ENCODE measurements at regions not wholly inside any gene's neighbourhood (a gene's known extent, or its start where the extent isn't known, plus 50 kb on each side); places are given as distances from the start of the nearest gene placed in this dataset.

- TF ChIP-seq ZZZ3 (CRISPR knock-in tag; IDR thresholded peaks at IDR 0.05; ENCODE audit: borderline replicate concordance) (no peak), ZFP37 (CRISPR knock-in tag; IDR thresholded peaks at IDR 0.05; ENCODE audit: borderline replicate concordance) (no peak), ZFX (CRISPR knock-in tag; IDR thresholded peaks at IDR 0.05; ENCODE audit: low read depth) (no peak), PCBP1 (IDR thresholded peaks at IDR 0.05; ENCODE audit: borderline replicate concordance, low read depth, low read length) (no peak), ZKSCAN8 (CRISPR knock-in tag; IDR thresholded peaks at IDR 0.05; ENCODE audit: borderline replicate concordance) (no peak), ZNF710 (CRISPR knock-in tag; IDR thresholded peaks at IDR 0.05; ENCODE audit: borderline replicate concordance) (no peak), MAFK (conservative IDR thresholded peaks at IDR 0.05 in 1 of 2, IDR thresholded peaks at IDR 0.05 in 1 of 2; ENCODE audit: low read length in 2 of 2) (no peak), CHD2 (IDR thresholded peaks at IDR 0.05; ENCODE audit: low read depth, low read length) (no peak)
These were observed 63.5 kb upstream of the PJA1 start for GRCh38 chrX:69228732-69229131.

Data from HepG2 (cell line).